WTC11 (cell line): ENCODE measurements at regions not wholly inside any gene's neighbourhood (a gene's known extent, or its start where the extent isn't known, plus 50 kb on each side); places are given as distances from the start of the nearest gene placed in this dataset.

Experiments used
- ATAC-seq: fragments of 200-7000 bp; cut with Tn5 transposase; 2 replicates; pipeline ENCODE4 v1.10.0; 2021; ENCODE audit warnings: mild to moderate bottlenecking, moderate library complexity
- CTCF ChIA-PET: fragments of 300-600 bp; sonication (Branson Sonifier 250); formaldehyde crosslinking; loops from one replicate; lab custom pipeline; 2021; ENCODE audit warnings: antibody characterized with exemption; lab: Charles Lee
- POLR2A ChIA-PET: fragments of 350-600 bp; sonication (Branson Sonifier 250); formaldehyde crosslinking; loops from one replicate; lab custom pipeline; 2021; ENCODE audit warnings: antibody characterized with exemption; lab: Charles Lee
- DNase-seq: peaks from one replicate; pipeline ENCODE4 v3.0.0; 2021; ENCODE audit warnings: low spot score
- H3K27ac Mint-ChIP-seq: 2 replicates; pipeline ENCODE4 v1.8.0; 2021; ENCODE audit warnings: mixed read lengths
- H3K27me3 Mint-ChIP-seq: 2 replicates; pipeline ENCODE4 v1.8.0; 2021; ENCODE audit warnings: low read depth, mild to moderate bottlenecking, moderate library complexity, mixed read lengths
- H3K36me3 Mint-ChIP-seq: 2 replicates; pipeline ENCODE4 v1.8.0; 2021; ENCODE audit warnings: mixed read lengths
- H3K4me1 Mint-ChIP-seq: 2 replicates; pipeline ENCODE4 v1.8.0; 2022; ENCODE audit warnings: mixed read lengths
- H3K4me3 Mint-ChIP-seq: 2 replicates; pipeline ENCODE4 v1.8.0; 2021; ENCODE audit warnings: mild to moderate bottlenecking, moderate library complexity, mixed read lengths
- H3K9me3 Mint-ChIP-seq: 2 replicates; pipeline ENCODE4 v1.8.0; 2021; ENCODE audit warnings: mixed read lengths
- CBFB ChIP-seq: sonication (generic); formaldehyde crosslinking; IDR thresholded peaks from 2 replicates; pipeline ENCODE4 v1.8.1; 2022; ENCODE audit warnings: mild to moderate bottlenecking, low read depth, missing genetic modification reagents
- CREB1 ChIP-seq: sonication (generic); formaldehyde crosslinking; IDR thresholded peaks from 2 replicates; pipeline ENCODE4 v1.8.0; 2023; ENCODE audit warnings: mild to moderate bottlenecking, missing genetic modification reagents
- CTCF ChIP-seq: fragments of 200-600 bp; IDR thresholded peaks from 2 replicates; pipeline ENCODE4 v1.8.0; 2022; ENCODE audit warnings: antibody characterized with exemption
- EMX1 ChIP-seq: fragments of 250-450 bp; sonication (Bioruptor Pico); IDR thresholded peaks from 2 replicates; pipeline ENCODE4 v1.8.0; 2021; ENCODE audit warnings: mild to moderate bottlenecking
- ETV6 ChIP-seq: sonication (generic); formaldehyde crosslinking; IDR thresholded peaks from 2 replicates; pipeline ENCODE4 v1.8.1; 2022; ENCODE audit warnings: mild to moderate bottlenecking, missing genetic modification reagents
- FOXP1 ChIP-seq: sonication (generic); formaldehyde crosslinking; IDR thresholded peaks from 2 replicates; pipeline ENCODE4 v1.8.0; 2022; ENCODE audit warnings: missing genetic modification reagents, mild to moderate bottlenecking, moderate library complexity, borderline replicate concordance
- GTF2I ChIP-seq: fragments of 250-450 bp; sonication (Bioruptor Pico); conservative IDR thresholded peaks from 2 replicates; pipeline ENCODE4 v1.4.0; 2021; ENCODE audit warnings: mild to moderate bottlenecking
- IRF2 ChIP-seq: sonication (generic); formaldehyde crosslinking; IDR thresholded peaks from 2 replicates; pipeline ENCODE4 v1.8.0; 2022; ENCODE audit warnings: low read depth, missing genetic modification reagents, borderline replicate concordance
- JAZF1 ChIP-seq: fragments of 250-450 bp; sonication (Bioruptor Pico); IDR thresholded peaks from 2 replicates; pipeline ENCODE4 v1.9.0; 2021; ENCODE audit warnings: moderate library complexity, mild to moderate bottlenecking, inconsistent platforms
- KAT7 ChIP-seq: sonication (generic); formaldehyde crosslinking; IDR thresholded peaks from 2 replicates; pipeline ENCODE4 v1.8.1; 2023; ENCODE audit warnings: missing genetic modification reagents, mild to moderate bottlenecking, borderline replicate concordance
- MYBL2 ChIP-seq: sonication (generic); formaldehyde crosslinking; IDR thresholded peaks from 2 replicates; pipeline ENCODE4 v1.8.1; 2023; ENCODE audit warnings: mild to moderate bottlenecking, moderate library complexity, missing genetic modification reagents
- NR1H2 ChIP-seq: sonication (generic); formaldehyde crosslinking; IDR thresholded peaks from 2 replicates; pipeline ENCODE4 v1.9.0; 2021; ENCODE audit warnings: mild to moderate bottlenecking, moderate library complexity, missing genetic modification reagents
- ZBTB21 ChIP-seq: sonication (generic); formaldehyde crosslinking; IDR thresholded peaks from 2 replicates; pipeline ENCODE4 v1.8.1; 2023; ENCODE audit warnings: mild to moderate bottlenecking, missing genetic modification reagents, borderline replicate concordance
- ZMAT4 ChIP-seq: fragments of 250-450 bp; sonication (Bioruptor Pico); IDR thresholded peaks from 2 replicates; pipeline ENCODE4 v1.9.0; 2021; ENCODE audit warnings: mild to moderate bottlenecking
- ZNF138 ChIP-seq: sonication (generic); formaldehyde crosslinking; conservative IDR thresholded peaks from 2 replicates; pipeline ENCODE4 v1.8.1; 2022; ENCODE audit warnings: mild to moderate bottlenecking, moderate library complexity, missing genetic modification reagents
- ZNF232 ChIP-seq: sonication (generic); formaldehyde crosslinking; IDR thresholded peaks from 2 replicates; pipeline ENCODE4 v1.8.0; 2022; ENCODE audit warnings: mild to moderate bottlenecking, missing genetic modification reagents
- ZNF396 ChIP-seq: fragments of 250-450 bp; sonication (Bioruptor Pico); IDR thresholded peaks from 2 replicates; pipeline ENCODE4 v1.8.0; 2021; ENCODE audit warnings: mild to moderate bottlenecking, moderate library complexity, borderline replicate concordance
- ZNF532 ChIP-seq: fragments of 250-450 bp; sonication (Bioruptor Pico); IDR thresholded peaks from 2 replicates; pipeline ENCODE4 v1.9.0; 2021; ENCODE audit warnings: mild to moderate bottlenecking, borderline replicate concordance
- TF ChIP-seq, protein P1 (sequence below): fragments of 250-450 bp; sonication (Bioruptor Pico); IDR thresholded peaks from 2 replicates; pipeline ENCODE4 v1.8.0; 2021; ENCODE audit warnings: mild to moderate bottlenecking
- TF ChIP-seq, protein P2 (sequence below): fragments of 250-450 bp; sonication (Bioruptor Pico); IDR thresholded peaks from 2 replicates; pipeline ENCODE4 v1.9.0; 2021; ENCODE audit warnings: moderate library complexity, mild to moderate bottlenecking, inconsistent platforms, borderline replicate concordance
- TF ChIP-seq, protein P3 (sequence below): sonication (generic); formaldehyde crosslinking; conservative IDR thresholded peaks from 2 replicates; pipeline ENCODE4 v1.8.1; 2022; ENCODE audit warnings: mild to moderate bottlenecking, missing genetic modification reagents

GRCh38 chr3:166110102-166110501, 272.9 kb upstream of the BCHE start (continued):
- TF ChIP-seq ZNF532 (CRISPR knock-in tag) (no peak), JAZF1 (no peak), ZNF138 (no peak), KAT7 (CRISPR knock-in tag) (no peak)
- TF ChIP-seq, protein P1, sequence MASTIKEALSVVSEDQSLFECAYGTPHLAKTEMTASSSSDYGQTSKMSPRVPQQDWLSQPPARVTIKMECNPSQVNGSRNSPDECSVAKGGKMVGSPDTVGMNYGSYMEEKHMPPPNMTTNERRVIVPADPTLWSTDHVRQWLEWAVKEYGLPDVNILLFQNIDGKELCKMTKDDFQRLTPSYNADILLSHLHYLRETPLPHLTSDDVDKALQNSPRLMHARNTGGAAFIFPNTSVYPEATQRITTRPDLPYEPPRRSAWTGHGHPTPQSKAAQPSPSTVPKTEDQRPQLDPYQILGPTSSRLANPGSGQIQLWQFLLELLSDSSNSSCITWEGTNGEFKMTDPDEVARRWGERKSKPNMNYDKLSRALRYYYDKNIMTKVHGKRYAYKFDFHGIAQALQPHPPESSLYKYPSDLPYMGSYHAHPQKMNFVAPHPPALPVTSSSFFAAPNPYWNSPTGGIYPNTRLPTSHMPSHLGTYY (CRISPR knock-in tag): no peak

DNA sequence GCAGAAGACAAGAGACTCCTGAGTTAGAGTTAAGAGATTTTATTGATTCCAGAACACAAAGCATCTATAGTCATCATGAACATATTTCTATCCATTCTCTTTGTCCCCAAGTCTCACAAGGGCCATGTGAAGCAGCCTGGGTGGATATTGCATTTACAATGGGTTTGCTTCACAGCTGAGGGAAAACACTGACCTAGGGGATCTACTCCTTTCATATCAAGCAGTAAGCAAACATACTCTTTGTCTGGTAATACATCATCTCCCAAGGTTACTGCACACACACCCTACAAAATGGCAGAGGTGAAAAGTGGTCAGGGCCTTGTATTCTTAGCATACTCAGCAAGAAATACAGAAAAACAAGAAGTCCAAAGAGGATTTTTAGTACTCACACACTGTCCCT, 267.7 kb upstream of the BCHE start:
- Mint-ChIP-seq H3K9me3 (no peaks in the 10 kb centered on the region), H3K27ac (no peak overlapping the region), H3K27me3 (no peaks in the 10 kb centered on the region), H3K4me1 (peaks cover 11% of the 10 kb centered on the region), H3K4me3 (no peak overlapping the region), H3K36me3 (no peaks in the 10 kb centered on the region)
- POLR2A ChIA-PET: no interaction called here
- CTCF ChIA-PET: no interaction called here
- DNase-seq: no peak
- no peak for TF ChIP-seq FOXP1 (CRISPR knock-in tag)
- no peak for TF ChIP-seq ZNF232
- no peak for TF ChIP-seq MYBL2 (CRISPR knock-in tag)
- no peak for TF ChIP-seq ZNF532 (CRISPR knock-in tag)
- TF ChIP-seq CBFB (CRISPR knock-in tag): no peak
- TF ChIP-seq ZNF396 (CRISPR knock-in tag): no peak
- no peak for TF ChIP-seq CTCF
- no peak for TF ChIP-seq ZMAT4
- no peak for TF ChIP-seq CREB1 (CRISPR knock-in tag)
- TF ChIP-seq IRF2 (CRISPR knock-in tag): no peak
- no peak for TF ChIP-seq EMX1 (CRISPR knock-in tag)
- TF ChIP-seq, protein P1 (CRISPR knock-in tag): no peak
- no peak for TF ChIP-seq ETV6 (CRISPR knock-in tag)
- no peak for TF ChIP-seq ZBTB21 (CRISPR knock-in tag)
- TF ChIP-seq, protein P2, sequence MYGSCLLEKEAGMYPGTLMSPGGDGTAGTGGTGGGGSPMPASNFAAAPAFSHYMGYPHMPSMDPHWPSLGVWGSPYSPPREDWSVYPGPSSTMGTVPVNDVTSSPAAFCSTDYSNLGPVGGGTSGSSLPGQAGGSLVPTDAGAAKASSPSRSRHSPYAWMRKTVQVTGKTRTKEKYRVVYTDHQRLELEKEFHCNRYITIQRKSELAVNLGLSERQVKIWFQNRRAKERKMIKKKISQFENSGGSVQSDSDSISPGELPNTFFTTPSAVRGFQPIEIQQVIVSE (CRISPR knock-in tag): no peak
- TF ChIP-seq, protein P3, sequence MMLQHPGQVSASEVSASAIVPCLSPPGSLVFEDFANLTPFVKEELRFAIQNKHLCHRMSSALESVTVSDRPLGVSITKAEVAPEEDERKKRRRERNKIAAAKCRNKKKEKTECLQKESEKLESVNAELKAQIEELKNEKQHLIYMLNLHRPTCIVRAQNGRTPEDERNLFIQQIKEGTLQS (CRISPR knock-in tag): no peak
- TF ChIP-seq GTF2I: no peak
- no peak for TF ChIP-seq NR1H2 (CRISPR knock-in tag)
- ATAC-seq: no peak
